ENCODE measurements at regions not wholly inside any gene's neighbourhood (a gene's known extent, or its start where the extent isn't known, plus 50 kb on each side); places are given as distances from the start of the nearest gene placed in this dataset.

DNA sequence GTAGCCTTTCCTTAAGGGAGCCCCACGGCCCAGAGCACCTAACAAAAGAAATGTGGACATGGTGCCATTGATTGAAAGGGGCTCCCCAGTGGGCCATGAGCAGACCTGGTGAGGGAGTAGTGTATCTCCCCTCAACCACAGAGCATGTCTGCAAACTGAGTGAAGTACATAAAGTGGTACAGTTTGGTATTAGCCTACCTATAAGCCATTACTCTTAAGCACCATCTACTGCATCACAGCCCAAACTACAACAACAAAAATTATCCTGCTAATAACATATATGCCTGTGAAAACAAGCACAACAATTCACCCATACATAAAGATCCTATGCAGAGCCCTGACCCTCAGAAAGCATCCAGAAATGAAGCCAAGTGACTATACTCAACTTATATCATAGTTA is 407.8 kb downstream of the PTPRC start:
- Histone ChIP-seq H3K27ac (no peak overlapping the region), H3K4me3 (no peak overlapping the region), H3K4me1 (no peaks in the 10 kb centered on the region), H3K27me3 (no peaks in the 10 kb centered on the region), H3K9me3 (peaks cover 0 to 6% (median 0%) of the 10 kb centered on the region in 3 donors), H3K36me3 (no peaks in the 10 kb centered on the region)
- no peak for DNase-seq
- intact Hi-C loops (cut with DNase I; ENCODE audit: low total_unique reads): no loop called here
- TF ChIP-seq, protein P1, sequence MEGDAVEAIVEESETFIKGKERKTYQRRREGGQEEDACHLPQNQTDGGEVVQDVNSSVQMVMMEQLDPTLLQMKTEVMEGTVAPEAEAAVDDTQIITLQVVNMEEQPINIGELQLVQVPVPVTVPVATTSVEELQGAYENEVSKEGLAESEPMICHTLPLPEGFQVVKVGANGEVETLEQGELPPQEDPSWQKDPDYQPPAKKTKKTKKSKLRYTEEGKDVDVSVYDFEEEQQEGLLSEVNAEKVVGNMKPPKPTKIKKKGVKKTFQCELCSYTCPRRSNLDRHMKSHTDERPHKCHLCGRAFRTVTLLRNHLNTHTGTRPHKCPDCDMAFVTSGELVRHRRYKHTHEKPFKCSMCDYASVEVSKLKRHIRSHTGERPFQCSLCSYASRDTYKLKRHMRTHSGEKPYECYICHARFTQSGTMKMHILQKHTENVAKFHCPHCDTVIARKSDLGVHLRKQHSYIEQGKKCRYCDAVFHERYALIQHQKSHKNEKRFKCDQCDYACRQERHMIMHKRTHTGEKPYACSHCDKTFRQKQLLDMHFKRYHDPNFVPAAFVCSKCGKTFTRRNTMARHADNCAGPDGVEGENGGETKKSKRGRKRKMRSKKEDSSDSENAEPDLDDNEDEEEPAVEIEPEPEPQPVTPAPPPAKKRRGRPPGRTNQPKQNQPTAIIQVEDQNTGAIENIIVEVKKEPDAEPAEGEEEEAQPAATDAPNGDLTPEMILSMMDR (IDR thresholded peaks at IDR 0.05): no peak

DNA sequence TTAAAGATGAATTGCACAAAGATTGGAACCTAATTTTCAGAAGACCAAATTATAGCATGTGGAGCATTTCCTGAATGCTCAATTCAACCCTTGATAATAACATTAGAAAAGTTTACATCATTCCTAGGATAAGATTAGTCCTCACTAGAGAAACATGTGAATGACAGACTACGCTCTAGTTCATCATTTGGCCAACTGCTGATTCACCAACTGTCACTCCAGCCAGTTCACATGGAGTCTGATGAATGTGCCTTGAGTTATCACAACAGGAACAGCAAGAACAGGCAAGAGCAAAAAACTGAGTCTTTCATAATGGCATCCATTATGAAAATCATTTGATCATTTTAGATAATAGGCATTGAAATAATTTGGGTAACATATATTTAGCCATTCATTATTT is 415.9 kb downstream of the PTPRC start:
- H3K4me3 ChIP-seq: no peak overlapping the region
- H3K36me3 ChIP-seq: no peaks in the 10 kb centered on the region
- H3K27me3 ChIP-seq: no peaks in the 10 kb centered on the region
- H3K9me3 ChIP-seq: peaks cover 0 to 9% (median 0%) of the 10 kb centered on the region in 3 donors
- H3K27ac ChIP-seq: no peak overlapping the region
- no peak for DNase-seq
- H3K4me1 ChIP-seq: no peaks in the 10 kb centered on the region
- TF ChIP-seq, protein P1 (IDR thresholded peaks at IDR 0.05): no peak
- intact Hi-C loops (cut with DNase I; ENCODE audit: low total_unique reads): no loop called here

- TF ChIP-seq, protein P1 (IDR thresholded peaks at IDR 0.05): no peak
- H3K27me3 ChIP-seq: no peaks in the 10 kb centered on the region
Measured at GRCh38 chr1:199057322-199057721, 418.5 kb downstream of the PTPRC start.

DNA sequence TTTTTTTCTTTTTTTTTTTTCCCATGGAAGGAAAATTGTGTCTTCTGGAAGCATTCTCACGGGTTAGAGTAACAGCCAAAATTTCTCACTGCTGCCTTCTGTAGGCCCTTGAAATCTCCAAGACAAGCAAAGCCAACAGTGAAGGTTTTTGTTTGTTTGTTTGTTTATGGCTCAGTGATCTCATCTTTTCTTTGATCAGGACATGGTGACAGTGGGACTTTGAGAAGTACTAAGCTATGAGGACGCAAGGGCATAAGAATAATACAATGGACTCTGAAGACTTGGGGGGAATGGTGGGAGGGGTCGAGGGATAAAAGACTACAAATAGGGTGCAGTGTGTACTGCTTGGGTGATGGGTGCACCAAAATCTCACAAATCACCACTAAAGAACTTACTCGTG is 419.4 kb downstream of the PTPRC start:
- intact Hi-C loops (cut with DNase I; ENCODE audit: low total_unique reads): no loop called here
- no peak overlapping the region for H3K27ac ChIP-seq
- no peaks in the 10 kb centered on the region for H3K4me1 ChIP-seq
- no peaks in the 10 kb centered on the region for H3K27me3 ChIP-seq
- TF ChIP-seq, protein P1 (IDR thresholded peaks at IDR 0.05): no peak
- H3K36me3 ChIP-seq: no peaks in the 10 kb centered on the region
- no peaks in the 10 kb centered on the region for H3K9me3 ChIP-seq
- no peak overlapping the region for H3K4me3 ChIP-seq
- no peak for DNase-seq

More at GRCh38 chr1:199057322-199057721, 418.5 kb downstream of the PTPRC start:
- H3K36me3 ChIP-seq: no peaks in the 10 kb centered on the region
- no peaks in the 10 kb centered on the region for H3K4me1 ChIP-seq
- H3K9me3 ChIP-seq: no peaks in the 10 kb centered on the region
- H3K27ac ChIP-seq: no peak overlapping the region
- H3K4me3 ChIP-seq: no peak overlapping the region
- DNase-seq: no peak
- intact Hi-C loops (cut with DNase I; ENCODE audit: low total_unique reads): no loop called here

GRCh38 chr1:199064971-199065370 is 426.1 kb downstream of the PTPRC start:
- H3K27ac ChIP-seq: no peak overlapping the region
- no peak for DNase-seq
- no peaks in the 10 kb centered on the region for H3K27me3 ChIP-seq
- TF ChIP-seq, protein P1 (IDR thresholded peaks at IDR 0.05): no peak
- H3K36me3 ChIP-seq: no peaks in the 10 kb centered on the region
- no peak overlapping the region for H3K4me3 ChIP-seq
- H3K9me3 ChIP-seq: no peaks in the 10 kb centered on the region
- no peaks in the 10 kb centered on the region for H3K4me1 ChIP-seq
- intact Hi-C loops (cut with DNase I; ENCODE audit: low total_unique reads): no loop called here

DNA sequence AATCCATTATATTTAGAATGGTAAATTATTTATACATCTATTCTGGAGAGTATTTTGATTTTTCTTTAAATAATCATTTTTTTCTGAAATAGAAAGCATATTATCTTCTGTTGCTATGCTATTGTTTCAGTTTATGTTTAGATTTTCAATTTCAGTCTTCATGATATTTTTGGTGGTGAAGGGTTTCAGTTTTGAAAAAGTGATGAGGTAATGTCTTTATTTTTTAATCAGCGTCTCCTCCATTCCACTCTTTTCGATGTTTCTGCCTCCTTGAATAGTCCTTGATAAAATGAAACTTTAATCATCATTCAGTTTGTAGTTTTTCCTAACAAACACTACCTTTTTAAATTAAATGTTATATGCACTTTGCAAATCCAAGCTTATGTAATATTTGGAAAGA is 428.6 kb downstream of the PTPRC start:
- no peak overlapping the region for H3K4me3 ChIP-seq
- no peaks in the 10 kb centered on the region for H3K36me3 ChIP-seq
- intact Hi-C loops (cut with DNase I; ENCODE audit: low total_unique reads): no loop called here

More for the DNA sequence above, 428.6 kb downstream of the PTPRC start:
- DNase-seq: no peak
- Histone ChIP-seq H3K9me3 (no peaks in the 10 kb centered on the region), H3K27me3 (no peaks in the 10 kb centered on the region), H3K27ac (no peak overlapping the region), H3K4me1 (no peaks in the 10 kb centered on the region)
- TF ChIP-seq, protein P1 (IDR thresholded peaks at IDR 0.05): no peak

Data from tibial artery (tissue), 4 donors.